HG03460 (cell line): ENCODE measurements at regions not wholly inside any gene's neighbourhood (a gene's known extent, or its start where the extent isn't known, plus 50 kb on each side); places are given as distances from the start of the nearest gene placed in this dataset.

ENCODE experiments used
- ATAC-seq: cut with Tn5 transposase; IDR thresholded peaks from one replicate; pipeline ENCODE4 v1.9.1; 2021; ENCODE audit not compliant: unreplicated experiment

DNA sequence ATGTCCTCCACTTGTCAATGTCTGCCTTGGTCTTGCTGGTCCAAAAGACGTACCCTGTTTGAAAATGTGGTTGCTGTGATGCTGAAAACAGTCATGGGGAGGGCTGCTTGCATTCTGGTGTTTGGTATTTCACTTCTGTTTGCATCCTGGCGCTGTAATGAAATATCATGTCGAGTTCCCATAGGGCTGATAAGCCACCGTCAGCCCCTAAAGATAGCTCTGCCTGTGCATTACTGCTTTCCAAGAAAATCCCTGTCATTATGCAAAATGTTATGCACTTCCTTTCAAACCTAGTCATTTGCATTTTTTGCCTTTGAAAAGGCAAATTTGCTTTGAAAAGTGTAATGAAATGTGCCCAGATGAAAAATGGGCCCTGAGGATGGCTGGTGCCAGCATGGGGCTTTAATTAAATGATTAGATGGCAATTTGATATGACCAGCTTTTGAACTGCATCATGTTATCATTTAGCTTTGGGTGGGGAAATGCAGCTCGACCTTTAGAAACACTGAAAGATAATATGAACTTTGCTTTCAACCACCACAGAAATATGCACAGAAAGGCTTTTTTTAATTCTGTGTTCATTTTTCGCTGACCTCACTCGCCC is 374.4 kb upstream of the SGCD start:
- ATAC-seq: no peak

- ATAC-seq: no peak
These were observed 373.6 kb upstream of the SGCD start for GRCh38 chr5:155953335-155953734.

- no peak for ATAC-seq
These were observed 372.1 kb upstream of the SGCD start for GRCh38 chr5:155954701-155955445.

DNA sequence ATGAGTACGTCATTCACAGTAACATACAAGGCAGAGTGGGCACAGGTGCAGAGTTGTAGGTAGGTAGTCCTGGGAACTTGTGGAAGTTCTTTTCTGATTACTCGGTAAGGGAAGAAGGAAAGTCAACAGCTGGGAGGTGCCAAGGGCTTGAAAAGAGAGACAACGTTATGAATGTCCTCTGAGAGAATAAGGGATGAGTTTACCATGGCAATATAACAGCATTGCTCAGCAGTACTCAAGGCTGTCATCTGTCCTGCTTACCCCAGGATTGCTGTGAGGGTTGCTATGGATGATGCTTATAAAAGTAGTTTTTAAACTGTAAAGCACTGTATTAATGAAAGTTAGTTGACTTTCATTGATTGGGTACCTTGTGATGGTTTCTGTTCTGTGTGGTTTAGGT is 369.1 kb upstream of the SGCD start:
- no peak for ATAC-seq

- no peak for ATAC-seq
These were observed 367.9 kb upstream of the SGCD start for GRCh38 chr5:155959082-155959481.

- ATAC-seq: no peak
These were observed 366.8 kb upstream of the SGCD start for GRCh38 chr5:155960177-155960576.

DNA sequence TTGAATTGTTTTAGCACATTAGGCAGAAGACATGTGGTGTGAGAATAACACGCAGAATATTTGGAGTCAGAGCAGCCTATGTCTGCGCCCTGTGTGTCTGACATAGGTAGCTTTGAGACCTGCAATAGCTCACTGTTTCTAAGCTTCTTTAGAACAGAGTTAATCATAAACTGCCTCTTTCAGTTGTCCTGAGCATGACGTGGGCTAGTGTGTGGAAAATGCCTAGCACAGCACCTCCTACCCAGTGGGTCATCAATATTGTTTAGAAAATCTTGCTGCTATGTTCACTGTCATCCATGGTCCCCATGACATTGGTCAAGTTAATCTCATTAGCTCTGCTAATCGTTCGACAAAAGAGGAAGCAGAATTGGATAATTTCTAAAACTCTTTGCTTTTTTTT is 357.4 kb upstream of the SGCD start:
- no peak for ATAC-seq

DNA sequence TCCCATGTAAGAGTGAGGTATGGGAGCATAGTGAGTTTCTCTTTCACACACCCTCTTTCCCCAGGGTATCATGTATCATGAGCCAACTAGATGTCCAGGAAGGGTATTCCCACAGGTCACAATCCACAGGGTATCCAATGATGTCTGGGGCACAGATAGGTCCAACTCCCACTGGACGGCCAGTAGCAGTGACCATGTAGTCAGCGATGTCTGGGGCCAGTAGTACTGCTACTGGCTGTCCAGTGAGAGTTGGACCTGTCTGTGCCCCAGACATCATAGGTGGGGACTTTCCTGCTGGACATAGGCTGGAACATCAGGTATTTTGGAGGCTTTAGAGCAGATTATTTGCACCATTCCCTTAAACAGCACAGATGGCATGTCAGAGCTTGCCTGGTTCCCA is 352.6 kb upstream of the SGCD start:
- ATAC-seq: no peak

- no peak for ATAC-seq
These were observed 348.1 kb upstream of the SGCD start for GRCh38 chr5:155978850-155979249.

GRCh38 chr5:155982354-155982753 is 344.6 kb upstream of the SGCD start:
- ATAC-seq: no peak

- ATAC-seq: no peak
These were observed 343.0 kb upstream of the SGCD start for GRCh38 chr5:155983954-155984353.

- no peak for ATAC-seq
These were observed 339.6 kb upstream of the SGCD start for GRCh38 chr5:155987265-155987810.

DNA sequence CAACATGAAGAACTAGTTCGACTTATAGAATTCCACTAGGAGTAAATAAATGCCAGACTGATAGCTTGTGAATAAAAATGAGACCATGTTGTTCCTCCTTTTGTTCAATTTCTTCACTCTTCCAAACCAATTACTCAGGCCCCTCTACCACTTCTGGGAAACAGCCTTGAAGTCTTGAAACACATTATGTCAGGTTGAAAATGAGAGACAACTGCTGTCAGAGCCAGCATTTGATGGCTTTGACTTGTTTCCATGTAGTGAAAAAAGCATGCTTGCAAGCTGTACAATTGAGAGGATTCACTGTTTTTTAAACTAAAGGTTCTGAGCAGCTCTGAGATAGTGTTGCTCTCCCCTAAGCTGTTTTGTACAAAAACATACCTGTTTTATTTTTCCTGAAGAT is 337.1 kb upstream of the SGCD start:
- ATAC-seq: no peak

DNA sequence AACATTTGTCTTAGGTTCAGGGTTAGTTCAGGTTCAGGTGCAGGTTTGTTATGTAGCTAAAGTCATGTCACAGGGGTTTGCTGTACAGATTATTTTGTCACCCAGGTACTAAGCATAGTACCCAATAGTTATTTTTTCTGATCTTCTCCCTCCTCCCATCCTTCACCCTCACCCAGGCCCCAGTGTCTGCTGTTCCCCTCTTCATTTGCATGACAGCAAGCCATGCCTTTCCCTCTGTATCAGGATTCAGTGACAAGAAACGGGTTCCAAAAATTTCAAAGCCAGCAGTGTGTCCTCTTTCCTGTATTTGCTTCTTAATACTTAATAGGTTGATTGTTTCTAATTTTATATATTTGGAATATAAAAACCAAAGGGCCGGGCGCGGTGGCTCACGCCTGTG is 330.8 kb upstream of the SGCD start:
- no peak for ATAC-seq

DNA sequence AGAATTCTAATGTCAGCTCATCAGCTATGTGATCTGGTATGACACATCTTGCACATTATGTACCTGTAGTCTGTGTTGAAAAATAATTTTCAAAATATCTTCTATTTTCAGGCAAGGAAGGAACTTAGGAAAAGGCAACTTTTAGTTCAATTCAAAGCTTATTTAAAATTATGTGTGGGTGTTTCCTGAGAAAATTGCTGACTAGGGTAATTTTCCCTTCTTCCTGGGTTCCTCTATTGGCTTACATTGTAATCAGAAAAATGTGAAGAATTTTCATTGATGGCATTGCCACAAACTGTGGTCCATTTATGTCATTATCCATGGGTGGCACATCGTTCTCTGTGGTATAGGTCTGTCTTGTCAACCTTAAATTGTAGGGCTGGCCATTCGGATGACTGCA is 328.7 kb upstream of the SGCD start:
- no peak for ATAC-seq

GRCh38 chr5:156000115-156000514 is 326.8 kb upstream of the SGCD start:
- ATAC-seq: no peak

- ATAC-seq: no peak
These were observed 322.2 kb upstream of the SGCD start for GRCh38 chr5:156004754-156005153.

GRCh38 chr5:156006026-156006647 is 320.8 kb upstream of the SGCD start:
- no peak for ATAC-seq

DNA sequence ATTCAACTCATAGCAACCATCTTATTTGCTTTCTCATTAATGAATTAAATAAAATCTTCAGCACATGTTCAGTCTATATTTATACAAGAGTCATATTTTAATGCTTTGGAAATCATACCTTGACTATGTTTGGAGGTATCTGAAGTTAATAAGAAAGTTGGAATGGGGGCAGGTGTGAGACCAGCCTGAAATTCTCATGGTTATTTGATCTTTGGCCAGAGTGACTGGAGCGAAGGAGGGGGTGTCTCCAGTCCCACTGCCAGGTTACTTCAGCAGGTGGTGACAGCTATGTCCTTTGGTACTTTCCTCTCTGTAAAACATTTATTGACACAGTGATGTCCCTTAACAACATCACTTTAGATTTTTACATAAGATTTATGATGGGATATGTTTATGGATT is 318.1 kb upstream of the SGCD start:
- no peak for ATAC-seq

GRCh38 chr5:156009583-156009982 is 317.4 kb upstream of the SGCD start:
- no peak for ATAC-seq

- no peak for ATAC-seq
These were observed 311.8 kb upstream of the SGCD start for GRCh38 chr5:156015137-156015536.

DNA sequence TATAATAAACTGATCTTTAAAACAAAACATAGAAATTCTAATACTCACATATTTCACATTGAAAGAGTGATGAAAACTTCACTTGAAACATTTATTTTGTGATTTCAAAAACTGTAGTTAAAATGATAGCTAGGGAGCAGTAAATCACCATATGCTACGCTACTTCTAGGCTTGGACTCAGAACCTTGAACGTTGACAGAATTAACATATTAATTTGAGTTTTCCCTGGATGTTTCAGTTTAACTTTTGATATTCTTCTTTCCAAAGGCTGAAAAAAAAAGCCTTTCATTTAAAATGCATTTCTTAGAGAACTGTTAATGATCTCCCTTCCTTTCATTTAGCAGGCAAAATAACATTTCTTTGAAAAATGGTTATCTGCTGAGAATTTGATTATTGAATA is 307.8 kb upstream of the SGCD start:
- no peak for ATAC-seq
